ENCODE measurements at regions not wholly inside any gene's neighbourhood (a gene's known extent, or its start where the extent isn't known, plus 50 kb on each side); places are given as distances from the start of the nearest gene placed in this dataset.

DNA sequence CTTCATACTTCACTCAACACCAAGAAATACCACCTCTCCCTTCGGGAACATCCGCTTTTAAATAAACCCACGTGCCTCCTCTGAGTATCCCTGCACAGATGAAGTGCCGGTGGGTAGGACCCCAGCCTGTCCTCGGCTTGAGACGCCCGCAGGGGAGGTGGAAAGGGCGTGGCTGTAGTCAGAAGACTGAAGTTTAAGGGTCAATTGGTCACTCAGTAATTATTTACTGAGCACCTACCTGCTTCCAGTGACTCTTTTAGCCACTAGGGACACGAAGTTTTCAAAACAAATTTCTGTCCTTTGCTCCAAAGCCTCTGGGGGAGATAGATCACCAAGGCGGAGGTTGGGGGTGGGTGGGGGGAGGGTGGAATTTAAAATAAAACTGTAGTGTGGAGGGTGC, 309.4 kb downstream of the VRK1 start:
- no peaks in the 10 kb centered on the region for H3K27me3 ChIP-seq (ENCODE audit: control insufficient read depth in 2 of 2, insufficient read depth in 2 of 2, low read length in 2 of 2)
- TF ChIP-seq MYC (IDR thresholded peaks at IDR 0.05; ENCODE audit: low read depth, low read length) = no peak
- no peak for TF ChIP-seq GATA2 (IDR thresholded peaks at IDR 0.05; ENCODE audit: insufficient read depth, insufficient read length, low read depth, low read length)
- TF ChIP-seq, protein P1, sequence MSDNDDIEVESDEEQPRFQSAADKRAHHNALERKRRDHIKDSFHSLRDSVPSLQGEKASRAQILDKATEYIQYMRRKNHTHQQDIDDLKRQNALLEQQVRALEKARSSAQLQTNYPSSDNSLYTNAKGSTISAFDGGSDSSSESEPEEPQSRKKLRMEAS (IDR thresholded peaks at IDR 0.05; ENCODE audit: insufficient read depth, insufficient read length) = no peak
- no peak for TF ChIP-seq EZH2 (IDR thresholded peaks at IDR 0.05; ENCODE audit: borderline replicate concordance, low read depth, low read length, severe bottlenecking)
- TF ChIP-seq, protein P2, sequence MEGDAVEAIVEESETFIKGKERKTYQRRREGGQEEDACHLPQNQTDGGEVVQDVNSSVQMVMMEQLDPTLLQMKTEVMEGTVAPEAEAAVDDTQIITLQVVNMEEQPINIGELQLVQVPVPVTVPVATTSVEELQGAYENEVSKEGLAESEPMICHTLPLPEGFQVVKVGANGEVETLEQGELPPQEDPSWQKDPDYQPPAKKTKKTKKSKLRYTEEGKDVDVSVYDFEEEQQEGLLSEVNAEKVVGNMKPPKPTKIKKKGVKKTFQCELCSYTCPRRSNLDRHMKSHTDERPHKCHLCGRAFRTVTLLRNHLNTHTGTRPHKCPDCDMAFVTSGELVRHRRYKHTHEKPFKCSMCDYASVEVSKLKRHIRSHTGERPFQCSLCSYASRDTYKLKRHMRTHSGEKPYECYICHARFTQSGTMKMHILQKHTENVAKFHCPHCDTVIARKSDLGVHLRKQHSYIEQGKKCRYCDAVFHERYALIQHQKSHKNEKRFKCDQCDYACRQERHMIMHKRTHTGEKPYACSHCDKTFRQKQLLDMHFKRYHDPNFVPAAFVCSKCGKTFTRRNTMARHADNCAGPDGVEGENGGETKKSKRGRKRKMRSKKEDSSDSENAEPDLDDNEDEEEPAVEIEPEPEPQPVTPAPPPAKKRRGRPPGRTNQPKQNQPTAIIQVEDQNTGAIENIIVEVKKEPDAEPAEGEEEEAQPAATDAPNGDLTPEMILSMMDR (IDR thresholded peaks at IDR 0.05; ENCODE audit: extremely low read depth in 1 of 2, insufficient read depth in 1 of 2, low read depth in 1 of 2, low read length in 2 of 2) = no peak
- TF ChIP-seq JUN (IDR thresholded peaks at IDR 0.05; ENCODE audit: borderline replicate concordance, insufficient read depth, insufficient read length, low read depth) = no peak
- no peak for TF ChIP-seq FOS (IDR thresholded peaks at IDR 0.05; ENCODE audit: borderline replicate concordance, insufficient read depth, low read length)
- no peak for TF ChIP-seq POLR2AphosphoS5 (IDR thresholded peaks at IDR 0.05; ENCODE audit: insufficient read depth, low read depth, low read length)
- no peak for TF ChIP-seq POLR2A (IDR thresholded peaks at IDR 0.05; ENCODE audit: low read depth, low read length)
- dilution Hi-C loops (cut with MboI; ENCODE audit: extremely low pct_ligation_motif_present, low sequenced_read_pairs) (no loop called here), intact Hi-C loops (cut with micrococcal nuclease) (no loop called here)
- no peak overlapping the region for H3K9ac ChIP-seq (replicated peaks; ENCODE audit: extremely low read depth, insufficient read depth, low read length)
- no peaks in the 10 kb centered on the region for H4K20me1 ChIP-seq (replicated peaks; ENCODE audit: control insufficient read depth, extremely low read depth, insufficient read depth, low read length)
- H3K27ac ChIP-seq (ENCODE audit: insufficient read depth, low read depth, low read length) = no peak overlapping the region
- no peak for DNase-seq (ENCODE audit: low read depth, low spot score)
- peaks cover 10% of the 10 kb centered on the region for H3K9me3 ChIP-seq (replicated peaks; ENCODE audit: control insufficient read depth, insufficient read depth, low read length)
- ChIA-PET CTCF (no interaction called here), POLR2A (no interaction called here)
- no peaks in the 10 kb centered on the region for H3K79me2 ChIP-seq (ENCODE audit: control insufficient read depth, insufficient read depth, low read length)
- H3K9me1 ChIP-seq (replicated peaks; ENCODE audit: control insufficient read depth, extremely low read depth, insufficient read depth, low read length) = no peaks in the 10 kb centered on the region
- no peaks in the 10 kb centered on the region for H3K4me1 ChIP-seq (ENCODE audit: control insufficient read depth, extremely low read depth, insufficient read depth, low read length)
- H3K4me2 ChIP-seq (ENCODE audit: insufficient read depth, low read length) = no peak overlapping the region
- no peaks in the 10 kb centered on the region for H3K36me3 ChIP-seq (ENCODE audit: control insufficient read depth in 2 of 2, extremely low read depth in 1 of 2, insufficient read depth in 2 of 2, low read length in 2 of 2)
- no peak overlapping the region for H3K4me3 ChIP-seq (replicated peaks in 1 of 3; ENCODE audit: insufficient read depth in 1 of 3, low read depth in 1 of 3, low read length in 3 of 3)
- no peak for FAIRE-seq
- no peak overlapping the region for H2AFZ ChIP-seq (ENCODE audit: low read depth, low read length)
- BruUV-seq (replicated peaks) = no TSS peak
